ENCODE measurements at regions not wholly inside any gene's neighbourhood (a gene's known extent, or its start where the extent isn't known, plus 50 kb on each side); places are given as distances from the start of the nearest gene placed in this dataset.
A peak's percentile ranks its signal among the peaks of the same experiment; 100 is the strongest.

GRCh38 chr2:120587279-120587996 lies 148.2 kb upstream of the GLI2 start:
- TF ChIP-seq CTCF (IDR thresholded peaks at IDR 0.05; ENCODE audit: insufficient read depth, missing control alignments), result no peak
- DNase-seq (ENCODE audit: insufficient read length, low spot score) (no peak), FAIRE-seq (no peak)

GRCh38 chr2:120587997-120588336 lies 147.7 kb upstream of the GLI2 start:
- no peak for TF ChIP-seq CTCF (IDR thresholded peaks at IDR 0.05; ENCODE audit: insufficient read depth, missing control alignments)
- FAIRE-seq, result no peak
- DNase-seq (ENCODE audit: insufficient read length, low spot score), result no peak

GRCh38 chr2:120589771-120590608 lies 145.7 kb upstream of the GLI2 start:
- DNase-seq (ENCODE audit: insufficient read length, low spot score) (no peak), FAIRE-seq (peak; percentile 44)
- no peak for TF ChIP-seq CTCF (IDR thresholded peaks at IDR 0.05; ENCODE audit: insufficient read depth, missing control alignments)

GRCh38 chr2:120590841-120591240 lies 144.8 kb upstream of the GLI2 start:
- TF ChIP-seq CTCF (IDR thresholded peaks at IDR 0.05; ENCODE audit: insufficient read depth, missing control alignments), result no peak
- DNase-seq (ENCODE audit: insufficient read length, low spot score) (peak; percentile 65), FAIRE-seq (peak; percentile 55)

GRCh38 chr2:120591572-120591971 lies 144.1 kb upstream of the GLI2 start:
- no peak for TF ChIP-seq CTCF (IDR thresholded peaks at IDR 0.05; ENCODE audit: insufficient read depth, missing control alignments)
- no peak for FAIRE-seq

GRCh38 chr2:120592084-120592483 lies 143.6 kb upstream of the GLI2 start:
- no peak for DNase-seq (ENCODE audit: insufficient read length, low spot score)
- no peak for FAIRE-seq
- TF ChIP-seq CTCF (IDR thresholded peaks at IDR 0.05; ENCODE audit: insufficient read depth, missing control alignments), result no peak

More at GRCh38 chr2:120591572-120591971, 144.1 kb upstream of the GLI2 start:
- DNase-seq (ENCODE audit: insufficient read length, low spot score), result no peak
